ENCODE measurements at regions not wholly inside any gene's neighbourhood (a gene's known extent, or its start where the extent isn't known, plus 50 kb on each side); places are given as distances from the start of the nearest gene placed in this dataset.

- DNase-seq (ENCODE audit: low read depth in 1 of 2, low spot score in 1 of 2), result no peak
These were observed 153.5 kb downstream of the RBFOX3 start for GRCh38 chr17:79457376-79457775.

GRCh38 chr17:79455636-79456035 lies 155.2 kb downstream of the RBFOX3 start:
- DNase-seq (ENCODE audit: low read depth in 1 of 2, low spot score in 1 of 2), result no peak

GRCh38 chr17:79454826-79455225 lies 156.0 kb downstream of the RBFOX3 start:
- no peak for DNase-seq (ENCODE audit: low read depth in 1 of 2, low spot score in 1 of 2)

- DNase-seq (ENCODE audit: low read depth in 1 of 2, low spot score in 1 of 2), result no peak
These were observed 157.4 kb downstream of the RBFOX3 start for GRCh38 chr17:79453481-79453880.

- no peak for DNase-seq (ENCODE audit: low read depth in 1 of 2, low spot score in 1 of 2)
These were observed 158.1 kb downstream of the RBFOX3 start for GRCh38 chr17:79452706-79453105.

DNA sequence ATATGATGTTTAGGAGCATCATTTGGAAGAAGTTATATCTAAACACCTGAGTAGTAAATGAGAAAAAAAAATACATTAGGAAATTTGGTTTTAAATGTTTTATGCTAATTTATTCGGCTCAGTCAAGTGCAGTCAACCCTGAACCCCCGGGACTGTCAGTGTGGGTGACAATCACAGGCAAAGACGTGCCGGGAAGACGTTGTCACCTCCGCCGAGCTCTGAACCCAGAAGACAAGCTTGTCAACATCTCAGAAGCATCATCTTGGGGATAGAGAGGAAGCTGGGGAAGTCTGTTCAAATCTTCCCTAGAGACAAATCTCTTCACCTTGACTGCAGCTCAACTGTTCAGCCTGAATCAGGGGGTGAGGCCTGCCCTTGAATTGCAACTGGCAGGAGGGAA lies 159.7 kb downstream of the RBFOX3 start:
- no peak for DNase-seq (ENCODE audit: low read depth in 1 of 2, low spot score in 1 of 2)

GRCh38 chr17:79446399-79447009 lies 164.3 kb downstream of the RBFOX3 start:
- no peak for DNase-seq (ENCODE audit: low read depth in 1 of 2, low spot score in 1 of 2)

- no peak for DNase-seq (ENCODE audit: low read depth in 1 of 2, low spot score in 1 of 2)
These were observed 166.7 kb downstream of the RBFOX3 start for GRCh38 chr17:79444198-79444597.

DNA sequence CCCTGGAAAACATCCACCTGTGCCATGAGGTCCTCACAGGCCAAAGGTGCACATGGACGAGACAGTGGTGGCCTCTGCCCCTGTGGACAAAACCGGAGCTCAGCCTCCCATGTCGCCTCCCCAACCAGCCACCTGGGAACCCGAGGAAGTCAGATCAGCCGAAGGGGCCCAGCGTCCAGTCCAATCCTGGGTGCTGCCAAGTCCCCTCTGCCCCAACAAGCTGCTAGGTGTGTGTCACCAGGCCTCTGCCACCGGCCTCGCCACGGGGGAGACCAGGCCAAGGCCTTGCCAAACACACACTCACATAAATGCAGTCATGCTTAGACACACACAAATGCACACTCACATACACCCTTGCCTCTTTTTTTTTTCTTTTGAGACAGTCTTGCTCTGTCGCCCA lies 167.8 kb downstream of the RBFOX3 start:
- no peak for DNase-seq (ENCODE audit: low read depth in 1 of 2, low spot score in 1 of 2)

GRCh38 chr17:79441356-79442160 lies 169.3 kb downstream of the RBFOX3 start:
- DNase-seq (ENCODE audit: low read depth in 1 of 2, low spot score in 1 of 2), result no peak

DNA sequence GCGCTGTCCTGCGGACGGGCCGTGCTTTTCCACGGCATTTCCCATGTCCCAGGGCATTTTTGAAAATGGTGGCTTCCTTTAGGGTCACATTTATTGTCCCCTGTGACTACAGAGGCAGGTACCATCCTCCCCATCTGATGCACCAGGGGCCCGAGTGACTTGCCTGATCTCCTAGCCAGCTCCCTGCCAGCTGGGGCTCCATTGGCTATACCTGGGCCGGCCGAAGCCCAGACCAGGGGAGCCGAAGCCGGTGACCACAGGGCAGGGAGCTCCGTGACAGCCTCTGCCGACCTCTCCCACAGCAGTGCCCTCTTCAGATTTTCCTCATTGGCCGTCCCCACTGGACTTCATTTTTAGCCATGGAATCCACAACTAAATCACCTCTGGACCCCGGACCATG lies 170.6 kb downstream of the RBFOX3 start:
- DNase-seq (ENCODE audit: low read depth in 1 of 2, low spot score in 1 of 2), result no peak

DNA sequence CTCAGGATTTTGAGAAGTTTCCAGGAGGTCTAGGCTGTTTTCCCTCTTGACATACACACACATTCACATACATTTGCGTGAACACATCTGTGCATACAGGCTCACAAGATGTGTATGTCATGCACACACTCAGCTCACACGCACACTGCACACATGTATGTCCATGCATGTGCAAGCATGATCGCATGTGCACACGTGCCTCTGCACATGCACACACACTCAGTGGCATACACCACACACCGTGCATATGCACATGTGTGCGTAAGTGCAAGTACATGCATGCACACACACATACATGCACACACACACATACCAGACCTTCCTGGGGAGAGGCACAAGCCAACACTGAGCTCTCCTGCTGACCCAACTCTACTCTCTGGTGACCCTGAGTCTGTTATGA lies 171.4 kb downstream of the RBFOX3 start:
- no peak for DNase-seq (ENCODE audit: low read depth in 1 of 2, low spot score in 1 of 2)

DNA sequence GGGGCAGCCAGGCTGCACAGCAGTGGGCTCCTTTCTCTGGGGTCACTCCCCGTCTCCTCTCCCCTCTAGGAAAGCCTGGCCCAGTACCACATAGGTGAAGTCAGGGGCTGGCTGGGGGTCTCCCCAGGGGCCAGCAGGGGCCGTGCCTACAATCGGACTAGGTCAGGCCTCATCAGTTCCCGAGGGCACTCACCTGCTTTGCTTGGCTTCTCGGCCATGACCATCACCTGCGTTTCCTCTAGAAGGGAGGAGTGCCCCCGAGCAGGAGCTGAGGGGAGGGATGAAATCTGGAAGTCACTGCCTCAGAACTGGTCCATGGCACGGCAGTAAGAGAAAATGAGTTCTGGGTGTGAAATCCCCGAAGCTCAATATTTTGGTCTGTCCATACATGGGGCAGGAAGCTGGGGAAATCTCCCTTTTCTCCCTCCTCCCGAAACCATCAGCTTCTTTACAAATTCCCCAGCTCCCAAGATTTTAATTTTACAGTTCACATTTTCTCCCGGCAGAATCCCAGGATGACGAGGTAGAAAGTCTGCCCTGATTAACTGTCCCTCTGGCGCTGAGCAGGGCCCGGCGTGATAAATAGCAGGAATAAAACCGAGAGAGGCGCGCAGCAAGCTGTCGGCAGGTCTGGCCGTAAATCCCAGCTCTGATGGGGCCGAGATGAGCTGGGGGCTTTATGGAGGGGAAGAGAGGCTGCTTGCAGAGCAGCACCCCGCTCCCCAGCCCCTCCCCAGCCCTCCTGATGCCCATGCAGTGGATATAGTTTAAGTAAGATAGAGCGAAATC lies 172.1 kb downstream of the RBFOX3 start:
- no peak for DNase-seq (ENCODE audit: low read depth in 1 of 2, low spot score in 1 of 2)

- no peak for DNase-seq (ENCODE audit: low read depth in 1 of 2, low spot score in 1 of 2)
These were observed 172.8 kb downstream of the RBFOX3 start for GRCh38 chr17:79438058-79438457.

GRCh38 chr17:79437081-79437480 lies 173.8 kb downstream of the RBFOX3 start:
- no peak for DNase-seq (ENCODE audit: low read depth in 1 of 2, low spot score in 1 of 2)

DNA sequence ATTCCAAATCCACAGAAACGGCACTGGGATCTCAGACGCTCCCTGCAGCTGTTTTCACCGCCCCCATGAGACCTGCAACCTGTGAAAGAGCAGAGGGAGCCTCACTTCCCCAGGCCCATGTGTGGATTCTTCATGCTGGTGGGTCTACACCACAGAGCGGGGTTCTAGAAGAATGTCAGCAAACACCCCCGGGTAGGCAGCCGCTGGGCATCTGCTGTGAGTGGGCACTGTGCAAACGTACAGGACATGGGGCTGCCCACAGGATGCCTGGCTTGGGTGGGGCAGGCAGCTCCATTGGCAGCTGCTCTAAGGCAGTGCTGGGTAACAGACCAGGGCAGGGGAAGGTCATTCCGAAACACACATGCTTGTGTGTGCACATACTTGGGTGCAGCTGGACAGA lies 174.9 kb downstream of the RBFOX3 start:
- DNase-seq (ENCODE audit: low read depth in 1 of 2, low spot score in 1 of 2), result no peak

GRCh38 chr17:79435296-79435695 lies 175.6 kb downstream of the RBFOX3 start:
- DNase-seq (ENCODE audit: low read depth in 1 of 2, low spot score in 1 of 2), result no peak

DNA sequence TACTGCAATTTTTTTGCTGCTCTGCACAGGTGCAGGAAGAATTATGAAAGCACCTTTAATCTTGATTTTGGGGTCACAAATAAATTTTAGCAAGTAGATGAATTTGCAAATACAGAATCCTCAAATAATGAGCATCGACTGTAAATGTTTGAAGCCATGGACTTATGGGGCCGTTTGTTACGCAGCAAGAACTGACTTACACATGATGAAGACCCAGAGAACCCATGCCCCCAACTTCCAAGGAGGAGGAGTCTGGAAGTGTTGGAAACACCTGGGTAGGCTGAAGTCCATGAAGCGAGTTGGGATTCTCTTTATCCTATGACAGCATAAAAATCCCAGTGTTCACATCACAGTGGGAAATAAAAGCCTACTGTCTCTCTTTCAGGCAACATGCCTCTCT lies 176.6 kb downstream of the RBFOX3 start:
- DNase-seq (ENCODE audit: low read depth in 1 of 2, low spot score in 1 of 2), result no peak

DNA sequence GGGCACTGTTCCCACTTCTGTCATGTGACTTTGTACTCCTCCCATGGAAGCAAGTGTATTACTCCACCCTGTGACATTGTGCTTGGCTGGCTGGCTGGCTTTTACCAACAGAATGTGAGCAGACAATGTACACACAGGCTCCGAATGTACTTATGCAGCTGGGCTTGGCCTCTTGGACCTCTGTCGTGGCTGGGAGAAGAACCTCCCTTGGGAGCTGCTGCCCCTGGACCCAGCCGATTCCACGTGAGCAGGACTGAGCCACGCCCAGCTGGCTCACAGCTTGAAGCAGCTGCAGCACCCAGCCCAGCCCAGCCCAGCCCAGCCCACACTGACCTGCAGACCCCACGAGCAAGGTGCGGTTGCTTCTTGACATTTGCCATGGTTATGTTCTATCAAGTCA lies 177.5 kb downstream of the RBFOX3 start:
- no peak for DNase-seq (ENCODE audit: low read depth in 1 of 2, low spot score in 1 of 2)

DNA sequence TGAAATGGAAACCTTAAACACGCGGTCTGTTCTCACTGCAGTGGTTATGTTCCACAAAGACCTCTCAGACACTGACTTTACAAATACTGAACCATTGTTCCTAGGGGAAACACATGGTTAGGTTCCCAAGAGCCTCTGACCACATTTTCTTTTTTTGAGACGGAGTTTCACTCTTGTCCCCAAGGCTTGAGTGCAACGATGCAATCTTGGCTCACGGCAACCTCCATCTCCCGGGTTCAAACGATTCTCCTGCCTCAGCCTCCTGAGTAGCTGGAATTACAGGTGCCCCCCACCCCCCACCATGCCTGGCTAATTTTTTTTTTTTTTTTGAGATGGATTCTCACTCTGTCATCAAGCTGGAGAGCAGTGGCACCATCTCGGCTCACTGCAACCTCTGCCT lies 179.7 kb downstream of the RBFOX3 start:
- no peak for DNase-seq (ENCODE audit: low read depth in 1 of 2, low spot score in 1 of 2)

DNA sequence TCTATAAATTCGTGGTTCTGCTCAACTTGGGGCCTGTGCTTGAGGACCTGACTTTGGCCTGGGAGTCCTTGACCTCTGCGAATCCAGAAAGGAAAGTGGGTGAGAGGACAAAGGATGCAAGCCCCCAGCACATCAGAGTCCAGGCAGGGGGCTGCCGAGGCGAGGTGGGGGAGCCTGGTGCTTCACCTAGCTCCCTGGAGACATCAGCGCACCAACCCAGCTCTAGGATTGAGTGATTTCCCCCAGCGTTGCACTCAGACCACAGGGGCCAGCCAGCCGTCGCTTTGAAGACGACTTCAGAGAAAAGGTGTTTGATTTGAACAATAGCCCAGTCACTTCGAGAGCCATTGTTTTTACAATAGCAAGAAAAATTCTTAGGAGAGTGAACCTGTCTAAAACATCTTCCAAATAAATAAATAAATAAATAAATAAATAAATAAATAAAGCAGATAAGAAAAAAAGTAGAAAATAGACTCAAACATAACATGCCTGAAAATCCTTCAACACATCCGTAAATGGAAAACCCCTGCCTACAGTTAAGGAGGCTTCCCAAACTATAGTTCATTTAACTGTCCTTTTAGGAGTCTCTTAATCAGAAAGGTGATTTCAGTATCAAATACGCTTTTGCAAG lies 180.9 kb downstream of the RBFOX3 start:
- no peak for DNase-seq (ENCODE audit: low read depth in 1 of 2, low spot score in 1 of 2)

- DNase-seq (ENCODE audit: low read depth in 1 of 2, low spot score in 1 of 2), result no peak
These were observed 181.9 kb downstream of the RBFOX3 start for GRCh38 chr17:79428988-79429387.
